ENCODE measurements at regions not wholly inside any gene's neighbourhood (a gene's known extent, or its start where the extent isn't known, plus 50 kb on each side); places are given as distances from the start of the nearest gene placed in this dataset.

DNA sequence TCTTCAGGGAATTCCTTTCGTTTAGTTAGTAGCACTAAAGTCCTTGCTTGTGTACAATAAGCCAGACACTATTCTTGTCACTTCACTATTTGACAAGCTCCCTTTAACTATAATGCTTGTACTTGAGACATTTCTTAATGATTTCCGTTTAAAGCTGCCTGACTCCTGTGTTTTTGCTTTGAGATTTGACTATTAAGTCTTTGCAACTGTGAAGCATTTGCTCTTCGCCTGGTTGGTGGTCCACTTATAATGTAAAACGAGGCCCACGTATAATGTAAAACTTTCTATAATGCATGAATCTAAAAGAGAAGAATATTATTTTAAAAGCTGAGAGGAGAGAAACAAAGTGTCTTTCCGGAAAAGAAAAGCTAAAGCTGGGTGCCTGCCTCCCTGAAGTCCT lies 204.1 kb upstream of the FAM47C start:
- intact Hi-C loops (cut with DNase I), result no loop called here
- Histone ChIP-seq H3K27ac (no peak overlapping the region), H3K4me3 (replicated peaks in 1 of 3) (no peak overlapping the region), H3K4me1 (no peaks in the 10 kb centered on the region), H3K9me3 (no peaks in the 10 kb centered on the region), H3K36me3 (no peaks in the 10 kb centered on the region), H3K27me3 (no peaks in the 10 kb centered on the region)
- TF ChIP-seq POLR2A (IDR thresholded peaks at IDR 0.05), result no peak
- TF ChIP-seq, protein P1, sequence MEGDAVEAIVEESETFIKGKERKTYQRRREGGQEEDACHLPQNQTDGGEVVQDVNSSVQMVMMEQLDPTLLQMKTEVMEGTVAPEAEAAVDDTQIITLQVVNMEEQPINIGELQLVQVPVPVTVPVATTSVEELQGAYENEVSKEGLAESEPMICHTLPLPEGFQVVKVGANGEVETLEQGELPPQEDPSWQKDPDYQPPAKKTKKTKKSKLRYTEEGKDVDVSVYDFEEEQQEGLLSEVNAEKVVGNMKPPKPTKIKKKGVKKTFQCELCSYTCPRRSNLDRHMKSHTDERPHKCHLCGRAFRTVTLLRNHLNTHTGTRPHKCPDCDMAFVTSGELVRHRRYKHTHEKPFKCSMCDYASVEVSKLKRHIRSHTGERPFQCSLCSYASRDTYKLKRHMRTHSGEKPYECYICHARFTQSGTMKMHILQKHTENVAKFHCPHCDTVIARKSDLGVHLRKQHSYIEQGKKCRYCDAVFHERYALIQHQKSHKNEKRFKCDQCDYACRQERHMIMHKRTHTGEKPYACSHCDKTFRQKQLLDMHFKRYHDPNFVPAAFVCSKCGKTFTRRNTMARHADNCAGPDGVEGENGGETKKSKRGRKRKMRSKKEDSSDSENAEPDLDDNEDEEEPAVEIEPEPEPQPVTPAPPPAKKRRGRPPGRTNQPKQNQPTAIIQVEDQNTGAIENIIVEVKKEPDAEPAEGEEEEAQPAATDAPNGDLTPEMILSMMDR (IDR thresholded peaks at IDR 0.05), result no peak
- WGBS, 2 donors, result 70 to 75% methylated on average over 6 of the region's 6 CpGs
- DNase-seq, result no peak

DNA sequence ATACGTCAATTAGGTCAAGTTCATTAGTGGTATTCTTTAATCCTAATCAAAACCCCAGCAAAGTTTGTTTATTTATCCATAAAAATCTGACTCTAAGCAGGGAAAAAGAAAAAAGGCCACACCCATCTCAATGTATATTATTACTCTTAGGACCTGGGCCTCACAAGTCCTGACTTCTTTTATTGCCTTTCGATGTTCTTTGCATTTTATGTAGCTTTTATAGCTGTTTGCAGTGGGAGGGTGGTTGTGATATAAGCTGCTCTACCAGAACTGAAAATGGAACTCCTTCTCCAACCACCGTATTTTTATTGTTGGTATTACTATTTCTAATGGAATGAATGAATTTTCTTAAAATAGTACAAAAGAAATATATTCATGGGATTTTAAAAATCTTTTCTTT lies 163.3 kb upstream of the FAM47C start:
- 95 to 96% methylated on average over 3 of the region's 3 CpGs for WGBS, 2 donors
- intact Hi-C loops (cut with DNase I), result no loop called here
- no peak for DNase-seq

DNA sequence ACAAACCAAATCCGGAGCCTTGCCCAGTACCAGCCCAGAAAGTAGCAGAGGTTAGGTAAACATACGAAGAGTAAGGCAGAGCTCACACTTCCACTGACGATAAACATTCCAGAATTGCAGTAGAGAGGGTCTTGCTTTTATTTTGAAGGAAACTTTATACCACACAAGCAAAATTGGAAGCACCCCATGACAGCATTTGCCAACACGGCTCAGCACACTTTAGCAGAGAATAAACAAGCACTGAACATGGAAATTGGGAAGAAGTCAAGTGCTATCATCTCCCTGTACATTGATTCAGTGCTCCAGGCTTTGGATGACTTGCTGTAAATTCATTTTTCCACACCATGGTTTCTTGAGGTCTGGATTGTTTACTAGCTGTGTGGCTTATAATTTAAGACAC lies 160.7 kb upstream of the FAM47C start:
- no peaks in the 10 kb centered on the region for H3K4me1 ChIP-seq
- intact Hi-C loops (cut with DNase I), result no loop called here
- H3K27me3 ChIP-seq, result no peaks in the 10 kb centered on the region
- no peak overlapping the region for H3K27ac ChIP-seq
- WGBS, 2 donors, result 48 to 51% methylated on average over 4 of the region's 4 CpGs
- TF ChIP-seq, protein P1 (IDR thresholded peaks at IDR 0.05), result no peak
- no peak for TF ChIP-seq POLR2A (IDR thresholded peaks at IDR 0.05)
- H3K9me3 ChIP-seq, result no peaks in the 10 kb centered on the region
- no peak for DNase-seq
- H3K4me3 ChIP-seq (replicated peaks in 1 of 3), result no peak overlapping the region
- no peaks in the 10 kb centered on the region for H3K36me3 ChIP-seq

More for the DNA sequence above, 163.3 kb upstream of the FAM47C start:
- no peaks in the 10 kb centered on the region for H3K36me3 ChIP-seq
- TF ChIP-seq POLR2A (IDR thresholded peaks at IDR 0.05), result no peak
- TF ChIP-seq, protein P1 (IDR thresholded peaks at IDR 0.05), result no peak
- no peak overlapping the region for H3K27ac ChIP-seq
- H3K9me3 ChIP-seq, result no peaks in the 10 kb centered on the region
- H3K4me1 ChIP-seq, result no peaks in the 10 kb centered on the region
- no peaks in the 10 kb centered on the region for H3K27me3 ChIP-seq
- no peak overlapping the region for H3K4me3 ChIP-seq (replicated peaks in 1 of 3)

DNA sequence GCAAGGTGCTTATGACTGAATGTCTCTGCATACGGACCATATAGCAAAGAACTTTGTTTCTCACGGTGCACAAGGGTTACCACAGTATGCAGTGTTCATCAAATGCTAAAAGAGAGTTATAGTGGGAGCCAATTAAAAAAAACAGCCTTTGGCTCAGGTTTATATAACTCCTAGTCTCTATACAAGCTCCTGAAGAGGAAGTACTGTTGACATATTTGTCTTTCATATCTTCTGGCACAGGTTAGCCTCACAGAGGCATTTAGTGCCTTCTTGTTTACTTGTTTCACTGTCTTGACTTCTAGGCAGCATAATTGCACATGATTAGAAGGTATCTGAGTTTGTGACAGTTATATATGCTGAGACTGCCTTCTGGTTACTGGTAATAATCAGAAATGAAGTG lies 158.8 kb upstream of the FAM47C start:
- H3K9me3 ChIP-seq, result no peaks in the 10 kb centered on the region
- no peak overlapping the region for H3K4me3 ChIP-seq (replicated peaks in 1 of 3)
- TF ChIP-seq POLR2A (IDR thresholded peaks at IDR 0.05), result no peak
- TF ChIP-seq, protein P1 (IDR thresholded peaks at IDR 0.05), result no peak
- intact Hi-C loops (cut with DNase I), result no loop called here
- H3K36me3 ChIP-seq, result no peaks in the 10 kb centered on the region
- H3K27ac ChIP-seq, result no peak overlapping the region
- DNase-seq, result no peak
- H3K4me1 ChIP-seq, result no peaks in the 10 kb centered on the region
- no peaks in the 10 kb centered on the region for H3K27me3 ChIP-seq
- WGBS, 2 donors, result 64 to 81% methylated on average over 2 of the region's 2 CpGs

DNA sequence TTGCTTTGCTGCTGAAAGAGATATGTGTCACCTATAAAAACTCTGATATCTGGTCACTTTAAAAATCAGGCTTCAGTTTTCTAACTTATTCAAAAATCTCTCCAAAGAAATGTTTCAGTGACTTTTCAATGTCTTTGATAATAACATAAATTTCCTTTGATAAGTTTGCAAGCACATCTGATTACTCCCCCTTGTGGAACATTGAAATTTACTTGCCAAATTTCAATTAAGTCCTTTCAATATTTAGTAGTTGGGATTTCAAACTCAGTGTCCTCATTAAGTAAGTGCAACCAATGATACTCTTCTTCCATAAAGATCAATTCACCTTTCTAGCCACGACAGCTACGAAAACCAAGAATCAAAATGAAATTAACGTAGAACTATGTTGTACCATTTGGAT lies 151.3 kb upstream of the FAM47C start:
- TF ChIP-seq POLR2A (IDR thresholded peaks at IDR 0.05), result no peak
- TF ChIP-seq, protein P1 (IDR thresholded peaks at IDR 0.05), result no peak

More for the DNA sequence above, 151.3 kb upstream of the FAM47C start:
- Histone ChIP-seq H3K9me3 (no peaks in the 10 kb centered on the region), H3K36me3 (no peaks in the 10 kb centered on the region), H3K27ac (no peak overlapping the region), H3K27me3 (no peaks in the 10 kb centered on the region), H3K4me1 (no peaks in the 10 kb centered on the region), H3K4me3 (replicated peaks in 1 of 3) (no peak overlapping the region)
- no peak for DNase-seq
- intact Hi-C loops (cut with DNase I), result no loop called here
- WGBS, 2 donors, result 93 to 97% methylated on average over 3 of the region's 3 CpGs

Data from thyroid gland (tissue), 4 donors.